GM12874 (cell line): ENCODE measurements at regions not wholly inside any gene's neighbourhood (a gene's known extent, or its start where the extent isn't known, plus 50 kb on each side); places are given as distances from the start of the nearest gene placed in this dataset.

ENCODE experiments used
- TF ChIP-seq, protein P1 (sequence below): IDR thresholded peaks from 2 replicates; pipeline ENCODE4 v1.5.1; 2011; ENCODE audit warnings: low read depth, mild to moderate bottlenecking, control low read depth, low read length, moderate library complexity; ENCODE audit not compliant: insufficient read depth

DNA sequence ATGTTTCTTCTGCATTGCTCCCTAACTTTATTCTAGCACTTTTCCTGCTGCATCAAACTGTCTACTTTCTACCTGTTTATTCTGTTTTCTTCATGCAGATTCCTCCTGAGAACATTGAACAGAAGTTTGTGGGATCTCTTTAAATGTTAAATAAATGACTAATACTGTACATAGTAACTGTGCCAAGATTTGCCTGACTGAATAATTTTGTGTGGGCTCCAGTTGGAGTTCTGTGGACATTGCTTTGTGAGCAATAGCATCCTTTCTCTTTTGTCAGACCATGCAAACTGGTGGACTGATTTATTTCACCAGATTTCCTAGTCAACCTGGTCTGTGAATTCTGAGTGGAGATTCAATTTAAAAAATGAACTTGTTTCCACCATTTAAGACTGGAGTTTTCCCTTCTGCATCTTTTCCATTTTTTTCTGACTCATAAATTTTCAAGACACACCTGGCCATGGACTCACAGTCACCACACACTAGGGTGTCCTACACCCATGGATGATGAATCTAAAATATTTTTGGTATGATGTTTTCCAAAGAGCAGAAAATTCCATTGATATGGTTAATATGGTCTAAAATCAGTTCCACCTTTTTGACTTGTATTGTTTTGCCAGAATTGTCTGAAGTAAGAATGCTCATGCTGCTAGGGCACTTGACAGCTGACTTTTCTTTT lies 140.7 kb upstream of the SPAG17 start:
- TF ChIP-seq, protein P1, sequence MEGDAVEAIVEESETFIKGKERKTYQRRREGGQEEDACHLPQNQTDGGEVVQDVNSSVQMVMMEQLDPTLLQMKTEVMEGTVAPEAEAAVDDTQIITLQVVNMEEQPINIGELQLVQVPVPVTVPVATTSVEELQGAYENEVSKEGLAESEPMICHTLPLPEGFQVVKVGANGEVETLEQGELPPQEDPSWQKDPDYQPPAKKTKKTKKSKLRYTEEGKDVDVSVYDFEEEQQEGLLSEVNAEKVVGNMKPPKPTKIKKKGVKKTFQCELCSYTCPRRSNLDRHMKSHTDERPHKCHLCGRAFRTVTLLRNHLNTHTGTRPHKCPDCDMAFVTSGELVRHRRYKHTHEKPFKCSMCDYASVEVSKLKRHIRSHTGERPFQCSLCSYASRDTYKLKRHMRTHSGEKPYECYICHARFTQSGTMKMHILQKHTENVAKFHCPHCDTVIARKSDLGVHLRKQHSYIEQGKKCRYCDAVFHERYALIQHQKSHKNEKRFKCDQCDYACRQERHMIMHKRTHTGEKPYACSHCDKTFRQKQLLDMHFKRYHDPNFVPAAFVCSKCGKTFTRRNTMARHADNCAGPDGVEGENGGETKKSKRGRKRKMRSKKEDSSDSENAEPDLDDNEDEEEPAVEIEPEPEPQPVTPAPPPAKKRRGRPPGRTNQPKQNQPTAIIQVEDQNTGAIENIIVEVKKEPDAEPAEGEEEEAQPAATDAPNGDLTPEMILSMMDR = no peak

DNA sequence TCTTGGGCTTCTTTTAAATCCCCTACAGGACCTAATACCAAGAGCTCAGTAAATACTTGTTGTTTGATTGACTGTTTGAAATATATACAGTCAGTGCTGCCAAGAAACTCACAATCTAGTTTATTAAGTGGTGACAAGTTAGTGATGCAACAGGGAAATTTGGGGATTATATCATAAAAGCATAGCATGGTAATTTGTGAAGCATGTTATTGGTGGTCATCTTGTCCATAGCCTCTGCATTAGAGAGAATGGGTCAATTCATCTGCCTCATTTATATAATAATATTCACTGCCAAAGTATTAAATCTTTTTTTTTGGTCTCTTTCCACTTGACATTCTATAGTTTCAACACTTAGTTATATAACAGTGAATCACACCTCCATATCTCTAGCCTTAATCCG lies 138.2 kb upstream of the SPAG17 start:
- TF ChIP-seq, protein P1 = no peak

DNA sequence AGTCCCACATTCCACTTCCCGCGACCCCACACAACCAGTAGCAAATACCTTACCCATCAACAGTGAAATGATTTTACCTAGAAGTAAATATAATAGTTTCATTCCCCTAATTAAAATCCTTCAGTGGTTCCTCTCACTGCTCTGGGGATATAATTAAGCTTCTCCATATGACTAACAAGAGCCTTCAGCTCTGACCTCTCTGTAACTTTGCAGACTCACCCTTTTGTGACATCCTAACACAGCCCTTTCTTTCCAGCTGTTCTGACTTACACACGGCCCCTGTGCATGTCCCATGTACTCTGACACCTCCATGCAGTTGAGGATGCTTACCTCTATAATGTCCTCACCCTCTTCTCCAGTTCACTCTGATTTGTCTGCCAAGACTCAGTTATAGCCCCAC lies 137.3 kb upstream of the SPAG17 start:
- TF ChIP-seq, protein P1 = no peak

DNA sequence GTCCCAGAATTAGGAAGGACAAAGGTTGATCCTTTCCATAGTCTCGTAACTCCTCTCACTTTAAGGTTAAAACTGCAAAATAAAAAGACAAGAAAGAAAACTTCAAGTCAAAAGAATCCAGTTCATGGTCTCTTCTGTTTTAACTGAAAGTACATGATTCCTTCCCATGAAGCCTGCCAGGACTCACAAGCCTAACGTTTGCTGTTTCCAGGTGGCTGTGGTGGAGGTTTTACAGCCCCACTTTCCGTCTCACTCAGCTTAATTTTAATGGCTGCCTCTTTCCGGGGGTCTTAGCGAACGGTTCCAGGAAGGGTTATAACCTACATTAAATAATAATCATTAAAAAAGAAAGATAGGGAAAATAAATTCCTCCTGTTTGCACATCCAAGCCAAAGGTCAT lies 136.8 kb upstream of the SPAG17 start:
- TF ChIP-seq, protein P1 = no peak

DNA sequence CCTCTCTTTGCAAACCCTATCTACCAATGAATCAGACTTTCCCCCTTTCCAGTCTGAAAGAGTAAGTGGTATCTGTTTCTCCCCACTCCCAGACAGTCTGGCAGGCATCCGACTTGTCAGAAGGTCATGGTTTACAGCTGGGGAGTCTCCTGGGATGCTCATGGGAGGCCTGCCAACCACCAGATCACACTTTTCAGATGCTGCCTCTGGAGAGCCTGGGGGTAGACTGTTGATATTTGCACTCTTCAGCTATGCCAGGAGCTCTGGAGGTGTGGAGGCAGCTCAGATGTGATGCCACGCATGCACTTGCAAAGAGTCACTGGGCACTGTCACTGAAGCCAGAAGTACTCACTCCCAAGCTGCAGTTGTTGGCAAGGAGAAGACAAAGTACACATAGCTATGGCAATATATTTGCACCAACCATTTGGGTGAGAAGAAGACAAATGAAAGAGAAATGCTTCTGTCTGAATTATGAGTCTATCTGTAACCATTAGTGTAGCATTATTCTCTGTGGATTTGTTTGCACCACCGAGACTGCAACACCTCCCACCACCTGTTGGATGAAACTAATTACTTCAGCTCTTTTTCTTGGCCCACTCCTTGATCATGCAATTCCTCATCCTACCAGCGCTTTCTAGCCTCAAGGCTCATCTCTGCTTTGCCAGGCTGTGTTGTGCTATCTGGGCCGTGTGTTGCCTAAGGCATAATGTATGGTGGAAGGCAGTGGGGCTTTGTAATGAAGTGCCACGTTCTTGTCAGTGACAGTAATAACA lies 133.0 kb upstream of the SPAG17 start:
- TF ChIP-seq, protein P1 = no peak

DNA sequence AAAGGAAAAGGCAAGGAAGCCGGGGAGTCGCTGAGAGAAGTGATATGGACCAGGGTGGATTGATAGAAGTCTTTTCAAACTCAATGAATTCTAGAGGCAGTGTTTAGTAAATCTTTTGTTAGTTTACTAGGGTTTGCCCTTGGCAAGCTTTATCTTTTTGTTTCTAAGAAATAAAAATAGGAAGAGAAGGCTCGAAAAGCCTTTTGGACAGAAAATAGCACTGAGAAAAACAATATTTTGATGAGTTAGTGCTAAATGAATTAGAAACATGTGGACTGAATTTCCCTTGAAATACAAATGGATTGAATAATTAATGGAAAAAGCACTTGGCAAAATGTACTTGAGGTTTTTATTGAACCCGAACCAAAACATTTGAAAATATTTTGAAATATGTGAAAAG lies 121.8 kb upstream of the SPAG17 start:
- TF ChIP-seq, protein P1 = no peak

DNA sequence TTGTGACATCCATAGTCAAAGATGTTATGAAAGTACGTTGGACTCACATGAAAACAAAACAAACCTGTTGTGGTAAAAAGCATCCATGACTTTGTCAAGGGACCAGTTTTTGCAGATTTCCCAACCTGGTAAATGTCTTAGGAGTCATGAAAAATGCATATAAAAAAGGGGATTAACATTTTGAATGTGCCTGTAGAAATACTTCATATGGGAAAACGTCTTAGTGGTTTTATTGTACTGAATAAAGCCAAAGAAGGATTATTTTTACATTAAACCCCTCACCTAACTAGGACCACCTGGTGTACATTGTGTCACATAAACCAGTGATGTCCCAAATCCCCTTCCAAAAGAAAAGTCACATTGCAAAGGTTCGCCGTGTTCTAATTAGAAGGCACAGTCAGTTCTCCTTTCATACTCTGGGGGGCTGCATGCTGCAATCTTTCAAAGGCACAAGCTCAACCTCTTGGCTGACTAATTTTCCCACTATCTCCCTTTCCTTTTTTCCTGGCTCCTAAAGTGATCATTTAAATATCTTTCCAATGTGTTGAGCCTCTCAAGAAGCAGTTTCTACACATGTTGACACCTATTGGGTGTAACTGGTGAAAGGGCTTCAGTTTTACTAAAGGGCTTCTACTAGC lies 119.8 kb upstream of the SPAG17 start:
- TF ChIP-seq, protein P1 = peak; percentile 40; the same call in 1 of the 2 replicates
